DND-41 (cell line): ENCODE measurements at regions not wholly inside any gene's neighbourhood (a gene's known extent, or its start where the extent isn't known, plus 50 kb on each side); places are given as distances from the start of the nearest gene placed in this dataset.

ENCODE experiments used
- CTCF ChIP-seq: IDR thresholded peaks from 2 replicates; pipeline ENCODE4 v1.5.1; 2012; ENCODE audit warnings: borderline replicate concordance, low read length, moderate library complexity, mild to moderate bottlenecking; ENCODE audit not compliant: poor library complexity, severe bottlenecking; ENCODE audit errors: extremely low read depth
- EZH2 ChIP-seq: IDR thresholded peaks from 3 replicates; pipeline ENCODE4 v1.6.1; 2012; ENCODE audit warnings: borderline replicate concordance, low read depth, mild to moderate bottlenecking, moderate library complexity, low read length, inconsistent platforms; ENCODE audit not compliant: severe bottlenecking

- TF ChIP-seq CTCF (no peak), EZH2 (no peak)
Measured at GRCh38 chr19:23561341-23561740, 125.7 kb downstream of the ZNF675 start.
